ENCODE measurements at regions not wholly inside any gene's neighbourhood (a gene's known extent, or its start where the extent isn't known, plus 50 kb on each side); places are given as distances from the start of the nearest gene placed in this dataset.

- Histone ChIP-seq H3K4me3 (ENCODE audit: low read length) (no peak overlapping the region), H3K9ac (ENCODE audit: low read length) (no peak overlapping the region), H3K4me2 (ENCODE audit: low read length) (no peak overlapping the region), H3K4me1 (ENCODE audit: low read length) (no peaks in the 10 kb centered on the region), H3K9me3 (ENCODE audit: insufficient read depth, low read length) (no peaks in the 10 kb centered on the region), H3K27me3 (ENCODE audit: low read depth, low read length) (peaks cover 9% of the 10 kb centered on the region; the same call in 1 of the 2 replicates), H4K20me1 (ENCODE audit: insufficient read depth, low read length) (no peaks in the 10 kb centered on the region), H3K79me2 (ENCODE audit: low read length) (no peaks in the 10 kb centered on the region), H3K36me3 (replicated peaks; ENCODE audit: low read depth, low read length) (no peaks in the 10 kb centered on the region), H3K27ac (ENCODE audit: low read length) (no peak overlapping the region), H2AFZ (ENCODE audit: low read depth, low read length) (no peak overlapping the region)
- TF ChIP-seq CTCF (IDR thresholded peaks at IDR 0.05; ENCODE audit: low read depth, low read length) (no peak), EZH2phosphoT487 (IDR thresholded peaks at IDR 0.05; ENCODE audit: low read depth) (no peak)
Observed at GRCh38 chr11:15579287-15580001, 464.7 kb downstream of the INSC start.

- Histone ChIP-seq H3K27ac (ENCODE audit: low read length) (no peak overlapping the region), H3K4me2 (ENCODE audit: low read length) (no peak overlapping the region), H3K27me3 (ENCODE audit: low read depth, low read length) (0 out of 2 replicates have a peak, but pooled peaks cover 6% of the 10 kb centered on the region), H3K9ac (ENCODE audit: low read length) (no peak overlapping the region), H3K79me2 (ENCODE audit: low read length) (no peaks in the 10 kb centered on the region), H3K4me3 (ENCODE audit: low read length) (no peak overlapping the region), H3K9me3 (ENCODE audit: insufficient read depth, low read length) (no peaks in the 10 kb centered on the region), H3K4me1 (ENCODE audit: low read length) (no peaks in the 10 kb centered on the region), H3K36me3 (replicated peaks; ENCODE audit: low read depth, low read length) (no peaks in the 10 kb centered on the region), H2AFZ (ENCODE audit: low read depth, low read length) (no peak overlapping the region), H4K20me1 (ENCODE audit: insufficient read depth, low read length) (no peaks in the 10 kb centered on the region)
- TF ChIP-seq EZH2phosphoT487 (IDR thresholded peaks at IDR 0.05; ENCODE audit: low read depth) (no peak), CTCF (IDR thresholded peaks at IDR 0.05; ENCODE audit: low read depth, low read length) (no peak)
Observed at GRCh38 chr11:15580056-15580774, 465.5 kb downstream of the INSC start.

GRCh38 chr11:15580775-15581095 is 466.0 kb downstream of the INSC start:
- Histone ChIP-seq H3K4me2 (ENCODE audit: low read length) (no peak overlapping the region), H3K9ac (ENCODE audit: low read length) (no peak overlapping the region), H4K20me1 (ENCODE audit: insufficient read depth, low read length) (no peaks in the 10 kb centered on the region), H3K9me3 (ENCODE audit: insufficient read depth, low read length) (no peaks in the 10 kb centered on the region), H3K79me2 (ENCODE audit: low read length) (no peaks in the 10 kb centered on the region), H3K4me1 (ENCODE audit: low read length) (no peaks in the 10 kb centered on the region), H3K36me3 (replicated peaks; ENCODE audit: low read depth, low read length) (no peaks in the 10 kb centered on the region), H3K4me3 (ENCODE audit: low read length) (no peak overlapping the region), H3K27me3 (ENCODE audit: low read depth, low read length) (0 out of 2 replicates have a peak, but pooled peaks cover 2% of the 10 kb centered on the region), H2AFZ (ENCODE audit: low read depth, low read length) (no peak overlapping the region), H3K27ac (ENCODE audit: low read length) (no peak overlapping the region)
- TF ChIP-seq EZH2phosphoT487 (IDR thresholded peaks at IDR 0.05; ENCODE audit: low read depth) (no peak), CTCF (IDR thresholded peaks at IDR 0.05; ENCODE audit: low read depth, low read length) (no peak)

- Histone ChIP-seq H3K4me3 (ENCODE audit: low read length) (no peak overlapping the region), H3K4me1 (ENCODE audit: low read length) (no peaks in the 10 kb centered on the region), H3K4me2 (ENCODE audit: low read length) (no peak overlapping the region), H3K9ac (ENCODE audit: low read length) (no peak overlapping the region), H4K20me1 (ENCODE audit: insufficient read depth, low read length) (no peaks in the 10 kb centered on the region), H2AFZ (ENCODE audit: low read depth, low read length) (no peak overlapping the region), H3K27ac (ENCODE audit: low read length) (no peak overlapping the region), H3K79me2 (ENCODE audit: low read length) (no peaks in the 10 kb centered on the region), H3K27me3 (ENCODE audit: low read depth, low read length) (no peaks in the 10 kb centered on the region), H3K36me3 (replicated peaks; ENCODE audit: low read depth, low read length) (no peaks in the 10 kb centered on the region), H3K9me3 (ENCODE audit: insufficient read depth, low read length) (no peaks in the 10 kb centered on the region)
- TF ChIP-seq EZH2phosphoT487 (IDR thresholded peaks at IDR 0.05; ENCODE audit: low read depth) (no peak), CTCF (IDR thresholded peaks at IDR 0.05; ENCODE audit: low read depth, low read length) (no peak)
Observed at GRCh38 chr11:15584158-15584557, 469.4 kb downstream of the INSC start.
